ENCODE measurements at regions not wholly inside any gene's neighbourhood (a gene's known extent, or its start where the extent isn't known, plus 50 kb on each side); places are given as distances from the start of the nearest gene placed in this dataset.

GRCh38 chr4:125398263-125399002 is 83.7 kb downstream of the FAT4 start:
- H3K4me3 ChIP-seq (ENCODE audit: low read length) = no peak overlapping the region

GRCh38 chr4:125400756-125401155 is 86.0 kb downstream of the FAT4 start:
- H3K36me3 ChIP-seq (ENCODE audit: insufficient read depth, low read length) = peaks cover 4% of the 10 kb centered on the region
- no peak overlapping the region for H2AFZ ChIP-seq (ENCODE audit: low read depth, low read length)
- no peaks in the 10 kb centered on the region for H3K9me3 ChIP-seq (ENCODE audit: low read length)
- no peaks in the 10 kb centered on the region for H3K27me3 ChIP-seq (ENCODE audit: insufficient read depth, low read length)
- H3K4me3 ChIP-seq (ENCODE audit: low read length) = no peak overlapping the region
- H3K4me1 ChIP-seq (ENCODE audit: insufficient read depth, low read length) = no peaks in the 10 kb centered on the region

More at GRCh38 chr4:125398263-125399002, 83.7 kb downstream of the FAT4 start:
- H3K4me1 ChIP-seq (ENCODE audit: insufficient read depth, low read length) = no peaks in the 10 kb centered on the region
- peaks cover 4% of the 10 kb centered on the region for H3K36me3 ChIP-seq (ENCODE audit: insufficient read depth, low read length)
- no peaks in the 10 kb centered on the region for H3K27me3 ChIP-seq (ENCODE audit: insufficient read depth, low read length)
- no peaks in the 10 kb centered on the region for H3K9me3 ChIP-seq (ENCODE audit: low read length)
- H2AFZ ChIP-seq (ENCODE audit: low read depth, low read length) = no peak overlapping the region

GRCh38 chr4:125401784-125402183 is 87.0 kb downstream of the FAT4 start:
- Histone ChIP-seq H2AFZ (ENCODE audit: low read depth, low read length) (no peak overlapping the region), H3K9me3 (ENCODE audit: low read length) (no peaks in the 10 kb centered on the region), H3K4me1 (ENCODE audit: insufficient read depth, low read length) (no peaks in the 10 kb centered on the region), H3K4me3 (ENCODE audit: low read length) (no peak overlapping the region), H3K36me3 (ENCODE audit: insufficient read depth, low read length) (peaks cover 5% of the 10 kb centered on the region), H3K27me3 (ENCODE audit: insufficient read depth, low read length) (no peaks in the 10 kb centered on the region)

GRCh38 chr4:125420526-125420925 is 105.8 kb downstream of the FAT4 start:
- H3K4me3 ChIP-seq (ENCODE audit: low read length) = no peak overlapping the region
- no peak overlapping the region for H2AFZ ChIP-seq (ENCODE audit: low read depth, low read length)
- peaks cover 6% of the 10 kb centered on the region for H3K9me3 ChIP-seq (ENCODE audit: low read length)
- peaks cover 5% of the 10 kb centered on the region for H3K4me1 ChIP-seq (ENCODE audit: insufficient read depth, low read length)
- H3K36me3 ChIP-seq (ENCODE audit: insufficient read depth, low read length) = peaks cover 7% of the 10 kb centered on the region
- no peaks in the 10 kb centered on the region for H3K27me3 ChIP-seq (ENCODE audit: insufficient read depth, low read length)

- no peaks in the 10 kb centered on the region for H3K27me3 ChIP-seq (ENCODE audit: insufficient read depth, low read length)
- no peak overlapping the region for H2AFZ ChIP-seq (ENCODE audit: low read depth, low read length)
- peaks cover 5% of the 10 kb centered on the region for H3K36me3 ChIP-seq (ENCODE audit: insufficient read depth, low read length)
- H3K9me3 ChIP-seq (ENCODE audit: low read length) = peaks cover 6% of the 10 kb centered on the region
- peaks cover 5% of the 10 kb centered on the region for H3K4me1 ChIP-seq (ENCODE audit: insufficient read depth, low read length)
- no peak overlapping the region for H3K4me3 ChIP-seq (ENCODE audit: low read length)
Observed at GRCh38 chr4:125421547-125421946, 106.8 kb downstream of the FAT4 start.

- peaks cover 2% of the 10 kb centered on the region for H3K36me3 ChIP-seq (ENCODE audit: insufficient read depth, low read length)
- no peaks in the 10 kb centered on the region for H3K27me3 ChIP-seq (ENCODE audit: insufficient read depth, low read length)
- H3K9me3 ChIP-seq (ENCODE audit: low read length) = peaks cover 6% of the 10 kb centered on the region
- H2AFZ ChIP-seq (ENCODE audit: low read depth, low read length) = no peak overlapping the region
- H3K4me1 ChIP-seq (ENCODE audit: insufficient read depth, low read length) = peaks cover 5% of the 10 kb centered on the region
- no peak overlapping the region for H3K4me3 ChIP-seq (ENCODE audit: low read length)
Observed at GRCh38 chr4:125423124-125423523, 108.4 kb downstream of the FAT4 start.

- Histone ChIP-seq H3K9me3 (ENCODE audit: low read length) (no peaks in the 10 kb centered on the region), H3K4me1 (ENCODE audit: insufficient read depth, low read length) (no peaks in the 10 kb centered on the region), H3K36me3 (ENCODE audit: insufficient read depth, low read length) (no peaks in the 10 kb centered on the region), H3K27me3 (ENCODE audit: insufficient read depth, low read length) (no peaks in the 10 kb centered on the region), H3K4me3 (ENCODE audit: low read length) (no peak overlapping the region), H2AFZ (ENCODE audit: low read depth, low read length) (no peak overlapping the region)
Observed at GRCh38 chr4:125428832-125429231, 114.1 kb downstream of the FAT4 start.

GRCh38 chr4:125430086-125430485 is 115.3 kb downstream of the FAT4 start:
- H3K36me3 ChIP-seq (ENCODE audit: insufficient read depth, low read length) = peaks cover 8% of the 10 kb centered on the region
- H2AFZ ChIP-seq (ENCODE audit: low read depth, low read length) = no peak overlapping the region
- H3K4me3 ChIP-seq (ENCODE audit: low read length) = no peak overlapping the region
- H3K4me1 ChIP-seq (ENCODE audit: insufficient read depth, low read length) = no peaks in the 10 kb centered on the region
- no peaks in the 10 kb centered on the region for H3K9me3 ChIP-seq (ENCODE audit: low read length)
- H3K27me3 ChIP-seq (ENCODE audit: insufficient read depth, low read length) = no peaks in the 10 kb centered on the region

- H3K4me3 ChIP-seq (ENCODE audit: low read length) = no peak overlapping the region
- H3K27me3 ChIP-seq (ENCODE audit: insufficient read depth, low read length) = no peaks in the 10 kb centered on the region
- peaks cover 18% of the 10 kb centered on the region for H3K36me3 ChIP-seq (ENCODE audit: insufficient read depth, low read length)
- no peak overlapping the region for H2AFZ ChIP-seq (ENCODE audit: low read depth, low read length)
- H3K4me1 ChIP-seq (ENCODE audit: insufficient read depth, low read length) = no peaks in the 10 kb centered on the region
- no peaks in the 10 kb centered on the region for H3K9me3 ChIP-seq (ENCODE audit: low read length)
Observed at GRCh38 chr4:125432078-125432477, 117.3 kb downstream of the FAT4 start.

- H3K9me3 ChIP-seq (ENCODE audit: low read length) = no peaks in the 10 kb centered on the region
Observed at GRCh38 chr4:125433453-125433852, 118.7 kb downstream of the FAT4 start.

GRCh38 chr4:125434136-125434535 is 119.4 kb downstream of the FAT4 start:
- Histone ChIP-seq H3K4me3 (ENCODE audit: low read length) (no peak overlapping the region), H3K9me3 (ENCODE audit: low read length) (no peaks in the 10 kb centered on the region), H3K27me3 (ENCODE audit: insufficient read depth, low read length) (no peaks in the 10 kb centered on the region), H3K4me1 (ENCODE audit: insufficient read depth, low read length) (no peaks in the 10 kb centered on the region), H3K36me3 (ENCODE audit: insufficient read depth, low read length) (peaks cover 21% of the 10 kb centered on the region), H2AFZ (ENCODE audit: low read depth, low read length) (no peak overlapping the region)

More at GRCh38 chr4:125433453-125433852, 118.7 kb downstream of the FAT4 start:
- H3K4me3 ChIP-seq (ENCODE audit: low read length) = no peak overlapping the region
- no peak overlapping the region for H2AFZ ChIP-seq (ENCODE audit: low read depth, low read length)
- peaks cover 21% of the 10 kb centered on the region for H3K36me3 ChIP-seq (ENCODE audit: insufficient read depth, low read length)
- H3K4me1 ChIP-seq (ENCODE audit: insufficient read depth, low read length) = no peaks in the 10 kb centered on the region
- H3K27me3 ChIP-seq (ENCODE audit: insufficient read depth, low read length) = no peaks in the 10 kb centered on the region

GRCh38 chr4:125440814-125441213 is 126.1 kb downstream of the FAT4 start:
- peaks cover 7% of the 10 kb centered on the region for H3K36me3 ChIP-seq (ENCODE audit: insufficient read depth, low read length)
- H3K4me3 ChIP-seq (ENCODE audit: low read length) = no peak overlapping the region
- no peaks in the 10 kb centered on the region for H3K9me3 ChIP-seq (ENCODE audit: low read length)
- no peaks in the 10 kb centered on the region for H3K4me1 ChIP-seq (ENCODE audit: insufficient read depth, low read length)
- no peaks in the 10 kb centered on the region for H3K27me3 ChIP-seq (ENCODE audit: insufficient read depth, low read length)
- H2AFZ ChIP-seq (ENCODE audit: low read depth, low read length) = no peak overlapping the region

- H3K4me3 ChIP-seq (ENCODE audit: low read length) = no peak overlapping the region
Observed at GRCh38 chr4:125444166-125444565, 129.4 kb downstream of the FAT4 start.

GRCh38 chr4:125445525-125445924 is 130.8 kb downstream of the FAT4 start:
- Histone ChIP-seq H3K27me3 (ENCODE audit: insufficient read depth, low read length) (no peaks in the 10 kb centered on the region), H3K36me3 (ENCODE audit: insufficient read depth, low read length) (peaks cover 22% of the 10 kb centered on the region), H3K9me3 (ENCODE audit: low read length) (peaks cover 5% of the 10 kb centered on the region)

More at GRCh38 chr4:125444166-125444565, 129.4 kb downstream of the FAT4 start:
- Histone ChIP-seq H3K4me1 (ENCODE audit: insufficient read depth, low read length) (no peaks in the 10 kb centered on the region), H3K27me3 (ENCODE audit: insufficient read depth, low read length) (no peaks in the 10 kb centered on the region), H3K9me3 (ENCODE audit: low read length) (no peaks in the 10 kb centered on the region), H2AFZ (ENCODE audit: low read depth, low read length) (no peak overlapping the region), H3K36me3 (ENCODE audit: insufficient read depth, low read length) (peaks cover 11% of the 10 kb centered on the region)

More at GRCh38 chr4:125445525-125445924, 130.8 kb downstream of the FAT4 start:
- H2AFZ ChIP-seq (ENCODE audit: low read depth, low read length) = no peak overlapping the region
- no peaks in the 10 kb centered on the region for H3K4me1 ChIP-seq (ENCODE audit: insufficient read depth, low read length)
- no peak overlapping the region for H3K4me3 ChIP-seq (ENCODE audit: low read length)

Data from neuron (in vitro differentiated cells).